ENCODE measurements at regions not wholly inside any gene's neighbourhood (a gene's known extent, or its start where the extent isn't known, plus 50 kb on each side); places are given as distances from the start of the nearest gene placed in this dataset.

DNA sequence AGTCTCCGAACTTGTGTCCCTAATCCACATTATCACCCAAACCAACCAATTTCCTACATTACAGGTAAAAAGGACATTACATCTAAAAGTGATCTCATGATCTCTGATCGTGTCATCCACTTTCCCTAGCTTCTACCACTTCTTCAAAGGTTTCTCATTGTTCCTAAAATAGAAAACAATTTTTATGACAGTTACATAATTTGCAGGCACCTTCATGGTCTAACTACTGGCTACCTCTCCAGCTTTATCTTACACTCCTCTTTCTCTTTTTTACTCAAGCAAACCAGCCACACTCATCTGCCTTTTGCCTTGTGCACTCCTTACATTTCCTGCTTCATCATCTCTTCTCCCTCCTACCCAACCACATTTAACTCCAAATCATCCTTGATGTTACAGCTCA is 886.7 kb upstream of the SORCS1 start:
- TF ChIP-seq, protein P1, sequence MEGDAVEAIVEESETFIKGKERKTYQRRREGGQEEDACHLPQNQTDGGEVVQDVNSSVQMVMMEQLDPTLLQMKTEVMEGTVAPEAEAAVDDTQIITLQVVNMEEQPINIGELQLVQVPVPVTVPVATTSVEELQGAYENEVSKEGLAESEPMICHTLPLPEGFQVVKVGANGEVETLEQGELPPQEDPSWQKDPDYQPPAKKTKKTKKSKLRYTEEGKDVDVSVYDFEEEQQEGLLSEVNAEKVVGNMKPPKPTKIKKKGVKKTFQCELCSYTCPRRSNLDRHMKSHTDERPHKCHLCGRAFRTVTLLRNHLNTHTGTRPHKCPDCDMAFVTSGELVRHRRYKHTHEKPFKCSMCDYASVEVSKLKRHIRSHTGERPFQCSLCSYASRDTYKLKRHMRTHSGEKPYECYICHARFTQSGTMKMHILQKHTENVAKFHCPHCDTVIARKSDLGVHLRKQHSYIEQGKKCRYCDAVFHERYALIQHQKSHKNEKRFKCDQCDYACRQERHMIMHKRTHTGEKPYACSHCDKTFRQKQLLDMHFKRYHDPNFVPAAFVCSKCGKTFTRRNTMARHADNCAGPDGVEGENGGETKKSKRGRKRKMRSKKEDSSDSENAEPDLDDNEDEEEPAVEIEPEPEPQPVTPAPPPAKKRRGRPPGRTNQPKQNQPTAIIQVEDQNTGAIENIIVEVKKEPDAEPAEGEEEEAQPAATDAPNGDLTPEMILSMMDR (IDR thresholded peaks at IDR 0.05; ENCODE audit: low read length): no peak
- TF ChIP-seq EZH2 (IDR thresholded peaks at IDR 0.05; ENCODE audit: borderline replicate concordance, low read length): no peak

Data from OCI-LY1 (cell line).